WERI-Rb-1 (cell line): ENCODE measurements at regions not wholly inside any gene's neighbourhood (a gene's known extent, or its start where the extent isn't known, plus 50 kb on each side); places are given as distances from the start of the nearest gene placed in this dataset.
"Not testable (repeated sequence)": the region's sequence is repeated elsewhere in the genome, so short reads cannot be mapped to it uniquely, and the experiment has no call there.

Experiments used
- DNase-seq: peaks from one replicate; pipeline ENCODE4 v3.0.0-alpha.2; 2020
- H3K27ac ChIP-seq: fragments of 250-450 bp; sonication (Bioruptor Pico); 2 replicates; pipeline ENCODE4 v1.5.1; 2020; ENCODE audit warnings: mild to moderate bottlenecking, moderate library complexity
- H3K27me3 ChIP-seq: fragments of 250-450 bp; sonication (Bioruptor Pico); 2 replicates; pipeline ENCODE4 v1.5.1; 2021; ENCODE audit warnings: mild to moderate bottlenecking, low read depth, moderate library complexity; ENCODE audit not compliant: insufficient read depth, severe bottlenecking
- H3K36me3 ChIP-seq: fragments of 250-450 bp; sonication (Bioruptor Pico); 2 replicates; pipeline ENCODE4 v1.5.1; 2020; ENCODE audit warnings: mild to moderate bottlenecking, moderate library complexity
- H3K4me3 ChIP-seq: 2 replicates; pipeline ENCODE4 v1.5.1; 2011; ENCODE audit warnings: low read depth, mild to moderate bottlenecking, control low read depth, low read length
- H3K9me3 ChIP-seq: fragments of 250-450 bp; sonication (Bioruptor Pico); 2 replicates; pipeline ENCODE4 v1.5.1; 2021; ENCODE audit warnings: mild to moderate bottlenecking, moderate library complexity; ENCODE audit not compliant: severe bottlenecking
- CTCF ChIP-seq: IDR thresholded peaks from 2 replicates; pipeline ENCODE4 v1.5.1; 2011; ENCODE audit warnings: low read depth, mild to moderate bottlenecking, control low read depth, inconsistent platforms, low read length

- no peak overlapping the region for H3K27ac ChIP-seq
- peak; percentile 30 for DNase-seq
- H3K4me3 ChIP-seq = no peak overlapping the region
- H3K36me3 ChIP-seq = no peaks in the 10 kb centered on the region
- peaks cover 98% of the 10 kb centered on the region for H3K27me3 ChIP-seq
- H3K9me3 ChIP-seq = peaks cover 52% of the 10 kb centered on the region
- TF ChIP-seq CTCF = no peak
Observed at GRCh38 chr6:27547157-27548075, 74.5 kb upstream of the ZNF184 start.

GRCh38 chr6:27546522-27546921 lies 73.6 kb upstream of the ZNF184 start:
- Histone ChIP-seq H3K36me3 (no peaks in the 10 kb centered on the region), H3K27ac (no peak overlapping the region), H3K27me3 (peaks cover 98% of the 10 kb centered on the region), H3K4me3 (no peak overlapping the region), H3K9me3 (peaks cover 55% of the 10 kb centered on the region)
- DNase-seq = no peak
- TF ChIP-seq CTCF = no peak

GRCh38 chr6:27545271-27546046 lies 72.6 kb upstream of the ZNF184 start:
- no peak overlapping the region for H3K27ac ChIP-seq
- DNase-seq = no peak
- no peak for TF ChIP-seq CTCF
- H3K9me3 ChIP-seq = peaks cover 55% of the 10 kb centered on the region
- peaks cover 97% of the 10 kb centered on the region for H3K27me3 ChIP-seq
- no peaks in the 10 kb centered on the region for H3K36me3 ChIP-seq
- no peak overlapping the region for H3K4me3 ChIP-seq

DNA sequence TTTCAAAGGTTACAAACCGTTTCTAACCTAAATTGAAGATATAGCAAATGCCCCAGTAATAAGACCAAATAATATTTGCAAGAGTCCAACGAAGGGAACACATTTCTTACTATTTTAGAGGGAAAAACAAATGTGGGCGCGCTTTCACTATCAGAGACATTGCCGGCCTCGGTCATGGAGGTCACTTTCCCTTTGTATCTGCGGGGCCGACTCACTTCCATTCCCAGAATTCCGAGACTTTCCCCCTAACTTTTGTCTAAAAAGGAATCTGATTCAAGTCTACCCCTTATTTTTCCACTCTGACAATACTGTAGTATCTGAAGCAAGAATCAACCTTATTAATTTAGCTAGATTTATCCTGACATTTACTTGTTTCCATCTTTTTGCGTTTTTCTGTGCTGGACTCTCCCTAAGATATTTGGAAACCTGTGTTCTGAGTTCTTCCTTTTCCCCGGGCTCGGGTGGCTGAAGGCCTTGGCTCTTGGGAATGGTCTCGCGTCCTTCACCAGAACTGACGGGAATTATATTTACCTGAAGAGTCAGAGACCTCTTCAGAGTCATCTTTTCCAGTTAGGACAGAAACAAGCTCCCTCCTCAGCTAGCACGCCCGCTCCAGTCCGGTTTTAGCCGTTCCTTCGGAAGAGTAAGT lies 71.8 kb upstream of the ZNF184 start:
- Histone ChIP-seq H3K27ac (no peak overlapping the region), H3K27me3 (peaks cover 94% of the 10 kb centered on the region), H3K4me3 (no peak overlapping the region), H3K9me3 (peaks cover 55% of the 10 kb centered on the region), H3K36me3 (no peaks in the 10 kb centered on the region)
- no peak for DNase-seq
- TF ChIP-seq CTCF = no peak

- Histone ChIP-seq H3K27me3 (peaks cover 94% of the 10 kb centered on the region), H3K9me3 (peaks cover 58% of the 10 kb centered on the region)
- not testable (repeated sequence) for DNase-seq, H3K36me3 ChIP-seq, H3K27ac ChIP-seq, H3K4me3 ChIP-seq
Observed at GRCh38 chr6:27544135-27544534, 71.2 kb upstream of the ZNF184 start.

- H3K27me3 ChIP-seq = peaks cover 95% of the 10 kb centered on the region
- H3K36me3 ChIP-seq = no peaks in the 10 kb centered on the region
- DNase-seq = no peak
- H3K4me3 ChIP-seq = no peak overlapping the region
- H3K9me3 ChIP-seq = peaks cover 51% of the 10 kb centered on the region
- no peak overlapping the region for H3K27ac ChIP-seq
- no peak for TF ChIP-seq CTCF
Observed at GRCh38 chr6:27542485-27542884, 69.6 kb upstream of the ZNF184 start.
